ENCODE measurements at regions not wholly inside any gene's neighbourhood (a gene's known extent, or its start where the extent isn't known, plus 50 kb on each side); places are given as distances from the start of the nearest gene placed in this dataset.

- TF ChIP-seq MBNL3 (CRISPR knock-in tag; conservative IDR thresholded peaks at IDR 0.05) (no peak), E2F2 (CRISPR knock-in tag; IDR thresholded peaks at IDR 0.05; ENCODE audit: borderline replicate concordance) (no peak), ZNF441 (CRISPR knock-in tag; IDR thresholded peaks at IDR 0.05; ENCODE audit: borderline replicate concordance) (peak; percentile 82; the same call in 1 of the 2 replicates), ZNF276 (CRISPR knock-in tag; IDR thresholded peaks at IDR 0.05; ENCODE audit: low read depth) (no peak; the same call in 1 of the 2 replicates), GTF2F1 (IDR thresholded peaks at IDR 0.05; ENCODE audit: low read length) (no peak), ZNF362 (CRISPR knock-in tag; IDR thresholded peaks at IDR 0.05; ENCODE audit: borderline replicate concordance) (peak; percentile 76; the same call in 1 of the 2 replicates), ZNF788 (CRISPR knock-in tag; IDR thresholded peaks at IDR 0.05; ENCODE audit: borderline replicate concordance) (peak; percentile 97; the same call in 1 of the 2 replicates), REXO4 (CRISPR knock-in tag; IDR thresholded peaks at IDR 0.05; ENCODE audit: borderline replicate concordance) (no peak), AKAP8 (CRISPR knock-in tag; IDR thresholded peaks at IDR 0.05) (peak; percentile 93; the same call in 1 of the 2 replicates), ZUFSP (CRISPR knock-in tag; IDR thresholded peaks at IDR 0.05; ENCODE audit: borderline replicate concordance) (no peak), PTBP1 (IDR thresholded peaks at IDR 0.05; ENCODE audit: low read depth, low read length, poor library complexity, severe bottlenecking) (no peak), ZBTB20 (CRISPR knock-in tag; IDR thresholded peaks at IDR 0.05; ENCODE audit: borderline replicate concordance, low read depth) (peak; percentile 100), SRSF4 (IDR thresholded peaks at IDR 0.05; ENCODE audit: low read depth, low read length, poor library complexity, severe bottlenecking) (no peak), PLRG1 (conservative IDR thresholded peaks at IDR 0.05) (no peak), XBP1 (CRISPR knock-in tag; IDR thresholded peaks at IDR 0.05) (no peak; the same call in 1 of the 2 replicates), SOX5 (CRISPR knock-in tag; IDR thresholded peaks at IDR 0.05; ENCODE audit: borderline replicate concordance) (peak; percentile 99), TBX2 (CRISPR knock-in tag; IDR thresholded peaks at IDR 0.05; ENCODE audit: borderline replicate concordance) (peak; percentile 99), ZFP36 (IDR thresholded peaks at IDR 0.05; ENCODE audit: borderline replicate concordance, low read depth, low read length, partially characterized antibody) (no peak), UBTF (CRISPR knock-in tag; IDR thresholded peaks at IDR 0.05) (no peak; the same call in 1 of the 2 replicates)
Observed at GRCh38 chr2:39550701-39551285, 113.7 kb upstream of the MAP4K3 start (continued).
